PC-9 (cell line): ENCODE measurements at regions not wholly inside any gene's neighbourhood (a gene's known extent, or its start where the extent isn't known, plus 50 kb on each side); places are given as distances from the start of the nearest gene placed in this dataset.

Experiments used
- CTCF ChIP-seq: fragments of 200-600 bp; sonication (generic); conservative IDR thresholded peaks from 2 replicates; pipeline ENCODE4 v1.6.1; 2017; ENCODE audit warnings: mixed run types, antibody characterized with exemption, mild to moderate bottlenecking, moderate library complexity
- EZH2 ChIP-seq: fragments of 200-600 bp; sonication (generic); IDR thresholded peaks from 2 replicates; pipeline ENCODE4 v1.8.0; 2017; ENCODE audit warnings: antibody characterized with exemption, low read depth

GRCh38 chr10:94276140-94276539 is 86.6 kb downstream of the NOC3L start:
- TF ChIP-seq EZH2: no peak
- no peak for TF ChIP-seq CTCF
